GM23338 (cell line): ENCODE measurements at regions not wholly inside any gene's neighbourhood (a gene's known extent, or its start where the extent isn't known, plus 50 kb on each side); places are given as distances from the start of the nearest gene placed in this dataset.

Source experiments
- ATAC-seq: fragments of 200-7000 bp; cut with Tn5 transposase; 3 replicates; pipeline ENCODE4 v1.9.1; 2020
- DNase-seq: peaks from one replicate; pipeline ENCODE4 v3.0.0-alpha.2; 2015; ENCODE audit warnings: low spot score
- H2AFZ ChIP-seq: fragments of 200-600 bp; sonication (generic); 2 replicates; pipeline ENCODE4 v1.8.0; 2016; ENCODE audit warnings: antibody characterized with exemption, mild to moderate bottlenecking, moderate library complexity
- H3F3A ChIP-seq: fragments of 200-600 bp; sonication (generic); replicated peaks from 2 replicates; pipeline ENCODE4 v1.8.0; 2017; ENCODE audit warnings: antibody characterized with exemption, mixed run types, low read depth
- H3K27ac ChIP-seq: fragments of 200-600 bp; sonication (generic); 2 replicates; pipeline ENCODE4 v1.6.1; 2016; ENCODE audit warnings: low read depth
- H3K27me3 ChIP-seq: fragments of 200-600 bp; sonication (generic); 2 replicates; pipeline ENCODE4 v1.8.0; 2016; ENCODE audit warnings: mild to moderate bottlenecking, mixed run types, moderate library complexity; ENCODE audit not compliant: insufficient read depth
- H3K36me3 ChIP-seq: fragments of 200-600 bp; sonication (generic); 2 replicates; pipeline ENCODE4 v1.8.0; 2016; ENCODE audit warnings: mild to moderate bottlenecking; ENCODE audit not compliant: insufficient read depth
- H3K4me1 ChIP-seq: fragments of 200-600 bp; sonication (generic); 2 replicates; pipeline ENCODE4 v1.8.0; 2016; ENCODE audit warnings: mild to moderate bottlenecking, moderate library complexity; ENCODE audit not compliant: insufficient read depth
- H3K4me2 ChIP-seq: fragments of 200-600 bp; sonication (generic); 2 replicates; pipeline ENCODE4 v1.7.1; 2017; ENCODE audit warnings: mixed run types
- H3K4me3 ChIP-seq: fragments of 200-600 bp; sonication (generic); 2 replicates; pipeline ENCODE4 v1.6.1; 2016; ENCODE audit warnings: mixed run types
- H3K79me2 ChIP-seq: fragments of 200-600 bp; sonication (generic); replicated peaks from 2 replicates; pipeline ENCODE4 v1.8.0; 2017; ENCODE audit warnings: mild to moderate bottlenecking; ENCODE audit not compliant: insufficient read depth
- H3K9me2 ChIP-seq: fragments of 200-600 bp; sonication (generic); 2 replicates; pipeline ENCODE4 v1.8.0; 2017; ENCODE audit not compliant: insufficient read depth
- H4K20me1 ChIP-seq: fragments of 200-600 bp; sonication (generic); replicated peaks from 2 replicates; pipeline ENCODE4 v1.8.0; 2017; ENCODE audit warnings: mild to moderate bottlenecking; ENCODE audit not compliant: insufficient read depth
- H3K27ac Mint-ChIP-seq: 2 replicates; pipeline ENCODE4 v1.8.0; 2020; ENCODE audit warnings: inconsistent platforms, mild to moderate bottlenecking, moderate library complexity, mixed read lengths
- H3K27me3 Mint-ChIP-seq: 3 replicates; pipeline ENCODE4 v1.8.0; 2022; ENCODE audit warnings: low read depth, mild to moderate bottlenecking, moderate library complexity, mixed read lengths, inconsistent platforms; ENCODE audit not compliant: insufficient read depth, poor library complexity
- H3K36me3 Mint-ChIP-seq: 3 replicates; pipeline ENCODE4 v1.8.0; 2021; ENCODE audit warnings: low read depth, mild to moderate bottlenecking, inconsistent platforms, moderate library complexity, mixed read lengths
- H3K4me1 Mint-ChIP-seq: 3 replicates; pipeline ENCODE4 v1.8.0; 2020; ENCODE audit warnings: mild to moderate bottlenecking, inconsistent platforms, mixed read lengths
- H3K4me3 Mint-ChIP-seq: 3 replicates; pipeline ENCODE4 v1.8.0; 2021; ENCODE audit warnings: moderate library complexity, mild to moderate bottlenecking, inconsistent platforms, mixed read lengths
- H3K9me3 Mint-ChIP-seq: 3 replicates; pipeline ENCODE4 v1.8.0; 2020; ENCODE audit warnings: moderate library complexity, mild to moderate bottlenecking, inconsistent platforms, mixed read lengths
- ETS1 ChIP-seq: IDR thresholded peaks from 2 replicates; pipeline ENCODE4 v1.6.1; 2016; ENCODE audit warnings: antibody characterized with exemption
- STAT1 ChIP-seq: IDR thresholded peaks from one replicate; pipeline ENCODE4 v1.6.1; 2016; ENCODE audit warnings: antibody characterized with exemption; ENCODE audit not compliant: unreplicated experiment
- ZNF114 ChIP-seq: fragments of 250-450 bp; sonication (Bioruptor Pico); IDR thresholded peaks from 2 replicates; pipeline ENCODE4 v1.5.0; 2020; ENCODE audit warnings: mild to moderate bottlenecking, moderate library complexity
- ZNF331 ChIP-seq: fragments of 250-450 bp; sonication (Bioruptor Pico); IDR thresholded peaks from 2 replicates; pipeline ENCODE4 v1.5.0; 2020; ENCODE audit warnings: low read depth, mild to moderate bottlenecking, moderate library complexity
- ZNF462 ChIP-seq: fragments of 250-450 bp; sonication (Bioruptor Pico); IDR thresholded peaks from 2 replicates; pipeline ENCODE4 v1.5.0; 2020; ENCODE audit warnings: mild to moderate bottlenecking, moderate library complexity

GRCh38 chr1:4017636-4018365 is 117.7 kb upstream of the C1orf174 start:
- peaks cover 85% of the 10 kb centered on the region for H3K9me3 Mint-ChIP-seq
- no peaks in the 10 kb centered on the region for H3K27me3 ChIP-seq
- H3K4me3 ChIP-seq, result no peak overlapping the region
- no peak overlapping the region for H2AFZ ChIP-seq
- no peak overlapping the region for H3K4me3 Mint-ChIP-seq
- H3K27me3 Mint-ChIP-seq, result peaks cover 27% of the 10 kb centered on the region
- H3K36me3 ChIP-seq, result no peaks in the 10 kb centered on the region
- DNase-seq (no peak), ATAC-seq (no peak)
- no peaks in the 10 kb centered on the region for H4K20me1 ChIP-seq
- TF ChIP-seq ETS1 (no peak), ZNF462 (CRISPR knock-in tag) (no peak), ZNF114 (CRISPR knock-in tag) (no peak), ZNF331 (CRISPR knock-in tag) (no peak), STAT1 (no peak)
- H3K27ac Mint-ChIP-seq, result no peak overlapping the region
- no peaks in the 10 kb centered on the region for H3K79me2 ChIP-seq
- H3K4me1 Mint-ChIP-seq, result peaks cover 2% of the 10 kb centered on the region; the same call in 1 of the 3 replicates
- no peak overlapping the region for H3K27ac ChIP-seq
- H3K9me2 ChIP-seq, result no peaks in the 10 kb centered on the region
- H3F3A ChIP-seq, result no peaks in the 10 kb centered on the region
- H3K4me1 ChIP-seq, result no peaks in the 10 kb centered on the region
- H3K4me2 ChIP-seq, result no peak overlapping the region
- H3K36me3 Mint-ChIP-seq, result peaks cover 21% of the 10 kb centered on the region
